ENCODE measurements at regions not wholly inside any gene's neighbourhood (a gene's known extent, or its start where the extent isn't known, plus 50 kb on each side); places are given as distances from the start of the nearest gene placed in this dataset.
"Not testable (repeated sequence)": the region's sequence is repeated elsewhere in the genome, so short reads cannot be mapped to it uniquely, and the experiment has no call there.

DNA sequence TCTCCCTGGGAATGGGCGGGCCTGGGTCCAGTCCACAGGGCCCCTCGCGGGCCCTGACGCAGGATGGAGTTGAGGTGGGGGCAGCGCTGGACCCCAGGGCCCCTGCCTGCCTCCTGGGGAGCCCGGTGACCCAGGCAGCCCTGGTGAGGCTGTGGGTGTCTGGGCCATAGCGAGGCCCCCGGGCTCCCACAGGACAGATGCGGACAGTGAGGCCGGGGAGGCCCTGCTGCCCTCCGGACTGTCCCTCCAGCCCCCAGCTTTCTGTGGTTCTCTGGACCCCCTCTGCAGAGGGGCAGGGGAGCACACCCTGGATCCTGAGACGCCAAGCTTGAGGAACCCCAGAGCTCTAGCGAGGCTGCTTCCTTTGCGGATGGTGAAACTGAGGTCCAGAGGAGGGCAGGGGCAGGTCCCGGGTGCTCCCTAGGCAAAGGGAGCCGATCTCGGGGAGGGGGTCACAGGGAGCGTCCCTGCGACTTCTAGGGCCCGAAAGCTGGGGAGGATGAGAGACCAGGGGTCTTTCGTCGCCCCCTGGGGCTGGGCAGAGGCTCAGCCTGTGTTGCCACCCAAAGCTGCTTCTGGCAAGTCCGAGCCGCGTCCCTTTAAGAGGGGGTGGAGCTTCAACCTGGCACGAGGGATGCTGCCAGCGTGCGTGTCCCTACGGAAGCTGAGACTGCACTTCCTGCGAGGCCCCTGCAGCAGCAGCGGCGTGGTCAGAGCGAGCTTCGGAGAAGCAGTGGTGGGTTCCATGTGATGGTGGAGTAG is 94.6 kb downstream of the POTEM start:
- TF ChIP-seq, protein P1, sequence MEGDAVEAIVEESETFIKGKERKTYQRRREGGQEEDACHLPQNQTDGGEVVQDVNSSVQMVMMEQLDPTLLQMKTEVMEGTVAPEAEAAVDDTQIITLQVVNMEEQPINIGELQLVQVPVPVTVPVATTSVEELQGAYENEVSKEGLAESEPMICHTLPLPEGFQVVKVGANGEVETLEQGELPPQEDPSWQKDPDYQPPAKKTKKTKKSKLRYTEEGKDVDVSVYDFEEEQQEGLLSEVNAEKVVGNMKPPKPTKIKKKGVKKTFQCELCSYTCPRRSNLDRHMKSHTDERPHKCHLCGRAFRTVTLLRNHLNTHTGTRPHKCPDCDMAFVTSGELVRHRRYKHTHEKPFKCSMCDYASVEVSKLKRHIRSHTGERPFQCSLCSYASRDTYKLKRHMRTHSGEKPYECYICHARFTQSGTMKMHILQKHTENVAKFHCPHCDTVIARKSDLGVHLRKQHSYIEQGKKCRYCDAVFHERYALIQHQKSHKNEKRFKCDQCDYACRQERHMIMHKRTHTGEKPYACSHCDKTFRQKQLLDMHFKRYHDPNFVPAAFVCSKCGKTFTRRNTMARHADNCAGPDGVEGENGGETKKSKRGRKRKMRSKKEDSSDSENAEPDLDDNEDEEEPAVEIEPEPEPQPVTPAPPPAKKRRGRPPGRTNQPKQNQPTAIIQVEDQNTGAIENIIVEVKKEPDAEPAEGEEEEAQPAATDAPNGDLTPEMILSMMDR (IDR thresholded peaks at IDR 0.05; ENCODE audit: low read length) = not testable (repeated sequence)
- TF ChIP-seq EZH2 (IDR thresholded peaks at IDR 0.05; ENCODE audit: borderline replicate concordance, low read length) = not testable (repeated sequence)

Data from OCI-LY1 (cell line).